IPS-15b (cell line): ENCODE measurements at regions not wholly inside any gene's neighbourhood (a gene's known extent, or its start where the extent isn't known, plus 50 kb on each side); places are given as distances from the start of the nearest gene placed in this dataset.

Experiments used
- H3K27me3 ChIP-seq: one replicate; pipeline ENCODE4 v1.6.1; 2013; ENCODE audit warnings: low read length; ENCODE audit not compliant: control insufficient read depth, insufficient read depth
- H3K36me3 ChIP-seq: one replicate; pipeline ENCODE4 v1.6.1; 2013; ENCODE audit warnings: low read length; ENCODE audit not compliant: control insufficient read depth, insufficient read depth
- H3K4me1 ChIP-seq: one replicate; pipeline ENCODE4 v1.6.1; 2013; ENCODE audit warnings: mild to moderate bottlenecking, low read length; ENCODE audit not compliant: control insufficient read depth, insufficient read depth
- H3K4me3 ChIP-seq: one replicate; pipeline ENCODE4 v1.5.1; 2013; ENCODE audit warnings: low read depth, low read length
- H3K9ac ChIP-seq: one replicate; pipeline ENCODE4 v1.6.1; 2013; ENCODE audit warnings: low read depth, mild to moderate bottlenecking, low read length
- H3K9me3 ChIP-seq: one replicate; pipeline ENCODE4 v1.6.1; 2013; ENCODE audit warnings: mild to moderate bottlenecking, low read length; ENCODE audit not compliant: control insufficient read depth, insufficient read depth

DNA sequence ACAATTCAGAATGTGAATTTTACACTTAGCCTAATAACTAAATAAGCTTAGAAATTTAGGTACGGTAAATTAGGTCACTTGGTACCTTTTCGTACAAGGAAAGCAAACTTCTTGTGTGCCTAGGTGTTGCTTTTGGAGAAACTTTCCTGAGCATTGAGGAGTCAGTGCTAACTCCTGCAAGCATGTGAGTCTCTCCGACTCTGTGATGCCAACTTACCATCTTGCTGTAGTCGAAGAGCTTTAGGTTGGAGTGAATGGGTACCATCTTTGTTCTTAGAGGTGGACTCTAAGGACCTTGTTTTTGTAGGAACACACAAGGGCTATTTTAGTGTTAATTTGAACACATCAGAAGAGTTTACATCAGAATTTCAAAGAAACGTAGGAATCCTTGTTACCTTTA, 688.9 kb downstream of the USP25 start:
- Histone ChIP-seq H3K27me3 (no peaks in the 10 kb centered on the region), H3K4me3 (no peak overlapping the region), H3K9ac (no peak overlapping the region), H3K9me3 (no peaks in the 10 kb centered on the region), H3K4me1 (no peaks in the 10 kb centered on the region), H3K36me3 (no peaks in the 10 kb centered on the region)

DNA sequence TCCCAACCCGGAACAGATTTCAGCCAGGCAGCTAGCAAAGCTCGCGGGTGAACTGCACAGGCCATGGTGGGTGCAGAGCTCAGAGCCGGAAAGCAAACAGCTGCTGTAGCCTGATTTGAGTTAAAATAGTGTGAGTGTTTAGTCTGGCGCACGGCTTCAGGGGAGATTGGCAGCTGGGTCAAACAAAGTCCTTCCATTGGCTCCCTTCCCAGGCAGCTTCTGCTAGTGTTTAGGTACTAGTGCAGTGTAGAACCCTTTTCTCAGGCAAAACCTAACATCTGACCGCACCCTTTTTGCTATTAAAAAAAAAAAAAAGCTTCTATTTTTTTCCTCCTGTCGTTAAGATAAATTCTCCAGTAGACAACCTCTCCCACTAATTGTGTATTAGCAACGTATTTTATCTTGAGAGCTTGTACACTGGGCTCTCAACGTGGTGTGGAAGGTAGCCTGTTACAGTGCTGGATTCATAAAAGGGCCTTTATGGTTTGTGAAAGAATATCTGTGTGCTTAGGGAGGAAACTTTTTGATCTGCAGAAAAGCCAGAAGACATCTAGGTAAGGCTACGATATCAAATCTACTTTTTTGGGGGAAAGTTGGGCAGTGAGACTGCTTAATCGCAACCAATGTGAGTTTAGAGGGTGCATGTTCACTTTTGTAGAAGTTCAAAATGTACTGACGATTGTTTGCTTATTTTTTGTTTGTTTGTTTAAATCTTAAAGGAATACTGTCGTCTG, 689.6 kb downstream of the USP25 start:
- H3K4me1 ChIP-seq: no peaks in the 10 kb centered on the region
- H3K4me3 ChIP-seq: no peak overlapping the region
- no peaks in the 10 kb centered on the region for H3K9me3 ChIP-seq
- no peak overlapping the region for H3K9ac ChIP-seq
- H3K27me3 ChIP-seq: no peaks in the 10 kb centered on the region
- H3K36me3 ChIP-seq: no peaks in the 10 kb centered on the region

DNA sequence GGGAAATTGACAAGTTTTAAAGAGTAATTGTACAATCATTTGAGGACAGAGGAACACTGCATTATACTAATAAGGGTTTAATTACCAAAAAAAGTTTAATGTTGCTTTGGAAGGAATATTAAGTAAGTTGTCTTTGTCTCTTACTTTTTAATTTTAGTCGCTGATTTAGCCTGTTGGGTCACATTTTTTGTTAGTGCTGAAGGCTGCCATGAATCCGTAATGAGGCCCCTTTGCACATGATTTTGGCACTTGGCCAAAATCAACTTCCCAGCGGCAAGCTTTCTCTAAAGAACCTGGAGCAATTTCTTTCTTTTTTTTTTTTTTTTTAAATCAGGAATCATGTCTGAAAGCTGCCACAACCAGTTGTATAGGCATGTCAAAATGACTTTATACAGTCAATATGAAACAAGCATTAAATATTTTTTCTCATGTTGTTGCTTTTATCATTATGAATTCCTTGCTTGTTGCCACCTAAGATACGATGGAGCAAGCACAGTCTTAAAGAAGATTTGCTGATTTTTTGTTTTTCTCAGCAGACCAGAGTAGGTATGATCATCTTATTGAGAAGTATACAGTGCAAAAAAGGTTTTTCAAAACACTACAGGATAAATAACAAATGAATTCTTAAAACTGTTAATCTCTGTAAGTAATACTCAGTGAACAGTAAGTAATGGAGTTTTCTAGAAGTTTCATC, 690.4 kb downstream of the USP25 start:
- Histone ChIP-seq H3K4me1 (no peaks in the 10 kb centered on the region), H3K36me3 (no peaks in the 10 kb centered on the region), H3K9ac (no peak overlapping the region), H3K27me3 (no peaks in the 10 kb centered on the region), H3K4me3 (no peak overlapping the region), H3K9me3 (no peaks in the 10 kb centered on the region)

DNA sequence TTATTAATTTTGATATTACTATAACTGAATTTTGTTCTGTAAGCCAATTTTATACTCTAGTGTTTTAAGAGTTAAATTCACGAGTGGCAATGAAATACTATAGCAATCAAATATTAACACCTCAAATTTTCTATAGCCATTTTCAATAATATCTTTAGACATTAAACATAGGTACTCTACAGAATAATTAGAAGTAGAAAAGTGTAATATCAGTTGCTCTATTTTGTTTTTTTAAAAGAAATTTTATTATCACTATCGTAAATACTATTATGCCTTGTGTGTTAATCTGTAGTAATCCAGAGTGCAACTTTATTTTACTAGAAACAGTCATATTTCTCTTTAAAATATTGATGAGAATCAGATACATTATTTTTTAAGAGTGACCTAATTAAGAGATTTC, 691.2 kb downstream of the USP25 start:
- no peak overlapping the region for H3K9ac ChIP-seq
- H3K36me3 ChIP-seq: no peaks in the 10 kb centered on the region
- no peak overlapping the region for H3K4me3 ChIP-seq
- no peaks in the 10 kb centered on the region for H3K9me3 ChIP-seq
- H3K27me3 ChIP-seq: no peaks in the 10 kb centered on the region
- H3K4me1 ChIP-seq: no peaks in the 10 kb centered on the region

DNA sequence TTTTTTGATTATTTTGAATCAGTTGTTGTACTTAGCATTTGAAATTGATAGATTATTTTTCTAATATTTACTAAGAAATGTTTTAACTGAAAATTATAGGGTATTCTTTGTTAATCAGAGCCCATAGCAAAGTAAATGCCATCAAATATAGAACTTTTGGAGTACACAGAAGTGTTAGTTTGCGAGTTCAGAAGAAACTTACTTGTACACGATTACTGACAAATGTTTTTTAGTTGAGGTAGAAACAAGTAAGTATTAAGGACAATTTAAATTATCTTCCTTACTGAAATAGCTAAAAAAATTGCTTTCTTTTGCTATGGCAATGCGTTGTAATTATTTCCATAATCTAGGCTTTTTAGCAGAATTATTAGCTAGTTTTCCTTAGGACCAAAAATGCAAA, 692.2 kb downstream of the USP25 start:
- Histone ChIP-seq H3K4me3 (no peak overlapping the region), H3K27me3 (no peaks in the 10 kb centered on the region), H3K9ac (no peak overlapping the region), H3K9me3 (no peaks in the 10 kb centered on the region), H3K4me1 (no peaks in the 10 kb centered on the region), H3K36me3 (no peaks in the 10 kb centered on the region)

DNA sequence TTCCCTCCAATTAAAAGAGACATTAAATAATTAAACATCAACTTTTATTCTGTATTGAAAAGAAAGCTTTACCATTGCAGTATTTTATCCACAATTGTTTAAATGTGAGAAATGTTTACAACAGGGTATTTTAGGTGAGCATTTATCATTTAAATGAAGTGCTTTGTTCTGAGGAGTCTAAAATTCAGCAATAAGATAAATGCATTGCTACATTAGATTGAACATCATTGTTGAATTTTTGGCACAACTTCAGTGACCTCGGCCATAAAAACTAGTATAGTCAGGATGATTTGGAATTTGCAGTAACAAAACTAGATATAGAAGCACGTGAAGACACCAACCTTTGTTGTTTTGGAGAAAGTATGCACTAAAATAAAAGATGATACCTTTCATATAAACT, 692.9 kb downstream of the USP25 start:
- H3K9ac ChIP-seq: no peak overlapping the region
- no peaks in the 10 kb centered on the region for H3K27me3 ChIP-seq
- H3K9me3 ChIP-seq: no peaks in the 10 kb centered on the region
- H3K36me3 ChIP-seq: no peaks in the 10 kb centered on the region
- H3K4me3 ChIP-seq: no peak overlapping the region
- H3K4me1 ChIP-seq: no peaks in the 10 kb centered on the region

DNA sequence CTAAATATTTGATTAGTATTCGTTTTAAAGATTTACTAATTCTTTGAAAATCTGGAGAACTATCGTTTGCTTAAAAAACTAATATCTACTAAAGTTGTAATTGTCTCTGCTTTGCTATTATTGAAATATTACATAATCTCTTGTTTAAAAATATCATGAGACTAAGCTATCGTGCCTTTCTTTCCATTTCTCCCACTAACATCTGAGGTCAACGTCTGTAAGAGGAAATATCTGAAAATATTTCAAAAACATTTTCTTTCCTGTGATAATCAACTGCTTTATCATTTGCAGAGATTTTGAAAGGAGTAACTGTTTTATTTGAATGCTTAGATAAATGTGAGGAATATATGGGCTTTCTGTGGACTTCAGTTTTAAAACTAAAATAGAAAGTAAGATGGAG, 694.1 kb downstream of the USP25 start:
- no peaks in the 10 kb centered on the region for H3K36me3 ChIP-seq
- H3K27me3 ChIP-seq: no peaks in the 10 kb centered on the region
- no peaks in the 10 kb centered on the region for H3K4me1 ChIP-seq
- no peak overlapping the region for H3K9ac ChIP-seq
- no peak overlapping the region for H3K4me3 ChIP-seq
- H3K9me3 ChIP-seq: no peaks in the 10 kb centered on the region

DNA sequence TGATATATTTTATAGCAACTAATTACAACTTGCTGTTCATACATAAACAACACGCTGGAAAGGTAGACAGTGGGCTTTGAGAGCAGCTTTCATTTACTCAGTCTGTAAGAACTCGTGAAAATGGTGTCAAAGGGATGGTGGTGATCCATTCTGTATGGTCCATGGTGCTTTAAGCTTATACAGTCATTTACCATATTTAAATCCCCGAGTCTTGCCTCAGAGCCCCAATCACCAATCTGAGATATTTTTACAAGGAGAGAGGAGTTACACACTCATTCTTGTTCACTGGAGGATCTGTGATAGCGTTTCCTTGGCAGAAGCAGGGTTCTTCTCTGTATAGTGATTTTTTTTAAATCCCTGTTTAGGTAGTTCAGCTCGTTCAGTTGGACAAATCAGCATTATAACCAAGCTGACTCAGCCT, 694.6 kb downstream of the USP25 start:
- Histone ChIP-seq H3K27me3 (no peaks in the 10 kb centered on the region), H3K4me3 (no peak overlapping the region), H3K4me1 (no peaks in the 10 kb centered on the region)

DNA sequence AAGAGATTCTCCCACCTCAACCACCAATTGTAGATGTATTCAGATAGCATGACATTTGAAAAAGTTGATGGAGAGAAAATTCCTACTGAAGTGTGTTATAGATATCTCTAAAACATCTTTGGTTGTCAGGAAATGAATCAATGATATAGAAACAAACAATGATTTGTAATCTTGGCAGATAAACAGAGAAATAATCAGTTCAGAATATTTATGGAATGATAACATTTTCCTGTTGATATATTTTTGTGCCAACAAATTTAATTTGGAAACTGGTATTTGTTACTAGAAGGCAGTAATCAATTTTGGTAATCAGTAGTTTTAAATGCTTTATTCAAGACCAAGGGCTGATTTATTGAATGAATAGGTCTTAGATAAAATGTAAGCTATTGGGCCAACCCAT, 695.6 kb downstream of the USP25 start:
- no peaks in the 10 kb centered on the region for H3K9me3 ChIP-seq
- H3K4me3 ChIP-seq: no peak overlapping the region
- H3K9ac ChIP-seq: no peak overlapping the region
- H3K27me3 ChIP-seq: no peaks in the 10 kb centered on the region
- no peaks in the 10 kb centered on the region for H3K4me1 ChIP-seq
- H3K36me3 ChIP-seq: no peaks in the 10 kb centered on the region

More for the DNA sequence above, 694.6 kb downstream of the USP25 start:
- no peaks in the 10 kb centered on the region for H3K36me3 ChIP-seq
- no peak overlapping the region for H3K9ac ChIP-seq
- no peaks in the 10 kb centered on the region for H3K9me3 ChIP-seq

DNA sequence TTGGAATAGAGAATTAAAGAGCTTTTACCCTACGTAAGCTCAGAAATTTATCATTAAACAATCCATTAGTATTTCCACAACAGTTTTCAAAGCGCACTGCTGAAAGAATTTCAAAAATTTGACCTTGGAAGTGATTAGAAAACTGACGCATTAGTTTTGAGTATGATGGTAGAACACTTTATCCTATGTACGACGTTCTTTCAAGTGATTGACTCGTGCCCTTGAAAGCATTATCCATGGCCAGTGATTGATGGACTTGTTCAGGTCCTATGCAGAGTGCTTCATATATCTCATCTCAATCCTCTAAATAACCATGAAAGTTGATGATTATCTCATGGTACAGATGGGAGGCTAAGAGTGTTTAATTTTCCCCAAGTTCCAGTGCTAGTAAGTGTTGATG, 697.2 kb downstream of the USP25 start:
- Histone ChIP-seq H3K9me3 (no peaks in the 10 kb centered on the region), H3K4me1 (no peaks in the 10 kb centered on the region), H3K36me3 (no peaks in the 10 kb centered on the region), H3K27me3 (no peaks in the 10 kb centered on the region), H3K9ac (no peak overlapping the region), H3K4me3 (no peak overlapping the region)

DNA sequence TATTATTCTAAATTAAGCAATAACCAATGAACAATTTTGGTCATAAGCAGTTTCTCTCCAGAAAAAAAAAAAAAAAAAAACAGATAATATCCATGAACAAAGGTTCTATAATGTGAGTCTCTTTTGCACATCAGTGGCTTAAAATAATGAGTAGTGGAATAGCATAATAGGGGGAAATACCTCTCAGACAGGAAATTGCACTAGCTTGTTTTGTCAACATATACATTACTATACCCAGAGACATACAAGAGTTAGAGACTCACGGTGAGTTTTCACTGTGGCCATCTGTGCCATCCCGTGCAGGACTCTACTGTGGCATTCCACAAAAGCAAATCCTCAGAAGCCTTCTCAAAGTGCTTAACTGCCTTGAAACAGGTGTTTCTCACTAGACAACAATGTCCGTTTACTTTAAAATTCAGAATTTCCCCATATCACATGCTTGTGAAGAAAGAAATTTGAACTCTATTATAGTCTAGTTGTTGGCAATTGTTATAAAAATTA, 697.9 kb downstream of the USP25 start:
- Histone ChIP-seq H3K4me3 (no peak overlapping the region), H3K36me3 (no peaks in the 10 kb centered on the region), H3K9ac (no peak overlapping the region), H3K4me1 (no peaks in the 10 kb centered on the region), H3K27me3 (no peaks in the 10 kb centered on the region), H3K9me3 (no peaks in the 10 kb centered on the region)

DNA sequence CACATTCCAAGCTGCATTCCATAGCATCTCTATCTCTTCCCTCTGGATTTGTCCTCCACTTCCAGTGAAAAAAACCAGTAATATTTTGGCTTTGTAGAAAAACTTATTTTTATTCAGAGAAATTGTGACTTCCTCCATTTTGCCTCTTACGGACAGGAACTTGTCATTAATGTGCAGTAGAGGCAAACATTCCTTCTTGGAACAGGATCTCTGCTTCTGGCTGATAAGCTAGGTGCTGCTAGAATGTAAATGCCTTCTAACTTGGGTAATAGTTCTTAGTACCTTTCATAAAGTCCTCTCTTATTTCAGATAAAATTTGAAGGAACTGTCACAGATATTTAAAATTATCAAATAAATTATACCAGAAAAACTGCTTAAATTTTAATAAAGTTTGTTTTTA, 707.8 kb downstream of the USP25 start:
- no peaks in the 10 kb centered on the region for H3K36me3 ChIP-seq
- no peaks in the 10 kb centered on the region for H3K27me3 ChIP-seq
- no peak overlapping the region for H3K4me3 ChIP-seq
- H3K4me1 ChIP-seq: no peaks in the 10 kb centered on the region
- H3K9me3 ChIP-seq: no peaks in the 10 kb centered on the region
- H3K9ac ChIP-seq: no peak overlapping the region
